ENCODE measurements at regions not wholly inside any gene's neighbourhood (a gene's known extent, or its start where the extent isn't known, plus 50 kb on each side); places are given as distances from the start of the nearest gene placed in this dataset.
A peak's percentile ranks its signal among the peaks of the same experiment; 100 is the strongest.

DNA sequence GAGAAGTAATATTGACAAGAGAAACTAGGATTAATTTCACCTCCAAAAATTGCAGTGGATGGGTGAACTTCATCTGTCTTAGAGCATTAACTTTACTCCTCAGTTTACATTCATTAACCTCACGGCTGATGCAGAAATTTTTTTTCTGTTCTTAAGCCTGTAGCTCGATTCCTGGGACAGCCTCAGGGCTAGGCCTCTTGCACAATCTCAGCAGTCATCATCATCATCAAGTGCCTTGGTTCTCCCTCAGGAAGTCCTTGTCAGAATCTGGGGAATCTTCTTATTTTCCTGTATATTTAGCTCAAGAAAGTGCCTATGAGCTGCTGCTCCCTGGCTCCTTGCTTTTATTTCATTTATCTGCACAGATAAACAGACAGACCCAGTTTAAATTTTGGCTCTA, 1272.2 kb upstream of the LRRTM1 start:
- FAIRE-seq: no peak
- Histone ChIP-seq H3K27ac (no peak overlapping the region), H3K4me2 (no peak overlapping the region), H3K4me1 (no peaks in the 10 kb centered on the region), H3K4me3 (no peak overlapping the region), H3K9me3 (no peaks in the 10 kb centered on the region; the same call in 2 of the 3 replicates)
- DNase-seq (ENCODE audit: low read depth in 1 of 2, low spot score in 1 of 2): no peak
- no peak for TF ChIP-seq EP300 (IDR thresholded peaks at IDR 0.05)
- TF ChIP-seq HOXB5 (CRISPR knock-in tag; IDR thresholded peaks at IDR 0.05): no peak
- no peak for TF ChIP-seq SMC3 (IDR thresholded peaks at IDR 0.05)
- no peak for TF ChIP-seq ZFP36 (IDR thresholded peaks at IDR 0.05; ENCODE audit: borderline replicate concordance, partially characterized antibody)
- TF ChIP-seq NPAS2 (CRISPR knock-in tag; IDR thresholded peaks at IDR 0.05; ENCODE audit: borderline replicate concordance): no peak
- no peak for ATAC-seq
- POLR2A ChIA-PET: no interaction called here
- WGBS (ENCODE audit: missing lambda C conversion rate): 3% methylated on average over 2 of the region's 2 CpGs
- CTCF ChIA-PET: no interaction called here

DNA sequence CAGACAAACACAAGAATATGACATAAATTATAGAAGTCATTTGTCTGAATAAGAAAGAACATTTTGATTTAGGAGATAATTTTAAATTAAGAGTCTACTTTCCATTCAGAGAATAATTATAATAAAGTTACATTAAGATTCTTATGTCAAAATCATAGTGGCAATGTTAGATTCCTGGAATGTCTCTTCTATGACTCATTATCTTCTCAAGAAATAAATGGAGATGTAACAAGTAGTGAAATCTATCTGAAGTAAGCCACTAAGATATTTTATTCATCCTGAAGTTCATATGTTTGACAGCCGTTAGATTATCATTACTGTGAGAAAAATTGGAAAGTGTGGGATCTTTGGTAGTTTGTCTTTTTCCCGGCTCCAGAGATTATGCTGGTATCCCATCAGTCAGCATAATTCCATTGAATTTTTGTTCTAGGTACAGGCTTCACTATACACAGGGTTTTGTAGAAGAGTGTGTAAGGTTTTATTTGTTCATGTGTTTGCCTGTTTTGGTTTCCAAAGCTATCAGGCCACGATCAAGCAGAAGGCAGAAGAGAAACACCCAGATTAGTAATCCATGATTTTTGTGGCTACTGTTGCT, 1246.6 kb upstream of the LRRTM1 start:
- no peak for ATAC-seq
- TF ChIP-seq RCOR1 (IDR thresholded peaks at IDR 0.05; ENCODE audit: low read depth, low read length) (no peak), MAFK (IDR thresholded peaks at IDR 0.05; ENCODE audit: partially characterized antibody) (peak; percentile 53), SMC3 (IDR thresholded peaks at IDR 0.05) (no peak)
- TF ChIP-seq, protein P1, sequence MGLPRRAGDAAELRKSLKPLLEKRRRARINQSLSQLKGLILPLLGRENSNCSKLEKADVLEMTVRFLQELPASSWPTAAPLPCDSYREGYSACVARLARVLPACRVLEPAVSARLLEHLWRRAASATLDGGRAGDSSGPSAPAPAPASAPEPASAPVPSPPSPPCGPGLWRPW (IDR thresholded peaks at IDR 0.05): no peak
- FAIRE-seq: no peak
- CTCF ChIA-PET: no interaction called here
- Histone ChIP-seq H3K27ac (no peak overlapping the region), H3K9me3 (peaks cover 15% of the 10 kb centered on the region; the same call in 1 of the 3 replicates), H3K4me1 (no peaks in the 10 kb centered on the region), H3K4me2 (no peak overlapping the region), H3K4me3 (no peak overlapping the region)
- POLR2A ChIA-PET: no interaction called here
- DNase-seq (ENCODE audit: low read depth in 1 of 2, low spot score in 1 of 2): no peak
- 12% methylated on average over 3 of the region's 3 CpGs for WGBS (ENCODE audit: missing lambda C conversion rate)

DNA sequence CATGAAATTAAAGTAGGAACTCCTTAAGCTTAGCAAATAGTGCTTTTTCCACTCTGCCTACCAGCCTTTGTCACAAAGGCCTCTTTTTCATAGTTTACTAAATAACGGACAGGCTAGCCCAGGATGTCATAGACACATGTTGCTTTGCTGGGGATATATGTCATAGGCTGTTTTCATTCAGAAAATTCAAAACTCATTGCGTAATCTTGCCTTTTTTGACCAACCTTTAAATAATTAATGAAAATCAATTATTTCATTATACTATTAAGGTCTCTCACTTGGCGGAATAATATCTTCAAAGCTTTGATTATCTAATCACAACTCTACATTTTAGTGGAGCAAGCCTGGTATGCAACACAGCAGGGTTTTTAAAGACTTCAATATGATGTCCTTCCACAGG, 1245.7 kb upstream of the LRRTM1 start:
- no peak for DNase-seq (ENCODE audit: low read depth in 1 of 2, low spot score in 1 of 2)
- no peak overlapping the region for H3K4me3 ChIP-seq
- no peak for ATAC-seq
- peaks cover 9% of the 10 kb centered on the region; the same call in 1 of the 3 replicates for H3K9me3 ChIP-seq
- CTCF ChIA-PET: no interaction called here
- TF ChIP-seq MAFK (IDR thresholded peaks at IDR 0.05; ENCODE audit: partially characterized antibody) (no peak), ESRRA (IDR thresholded peaks at IDR 0.05; ENCODE audit: borderline replicate concordance, low read length) (no peak), KDM1A (IDR thresholded peaks at IDR 0.05; ENCODE audit: low read depth) (no peak), BHLHE40 (IDR thresholded peaks at IDR 0.05; ENCODE audit: low read depth, low read length) (no peak), CEBPB (IDR thresholded peaks at IDR 0.05) (0 out of 4 replicates have a peak, but pooled peaks of 1 of the 2 experiments have one; percentile 11), EHMT2 (IDR thresholded peaks at IDR 0.05; ENCODE audit: low read depth) (no peak), RAD21 (conservative IDR thresholded peaks at IDR 0.05 in 1 of 2, IDR thresholded peaks at IDR 0.05 in 1 of 2) (no peak), ZC3H11A (IDR thresholded peaks at IDR 0.05) (no peak)
- FAIRE-seq: no peak
- H3K4me1 ChIP-seq: no peaks in the 10 kb centered on the region
- 9% methylated on average over 3 of the region's 3 CpGs for WGBS (ENCODE audit: missing lambda C conversion rate)
- H3K4me2 ChIP-seq: no peak overlapping the region
- POLR2A ChIA-PET: no interaction called here
- no peak overlapping the region for H3K27ac ChIP-seq

DNA sequence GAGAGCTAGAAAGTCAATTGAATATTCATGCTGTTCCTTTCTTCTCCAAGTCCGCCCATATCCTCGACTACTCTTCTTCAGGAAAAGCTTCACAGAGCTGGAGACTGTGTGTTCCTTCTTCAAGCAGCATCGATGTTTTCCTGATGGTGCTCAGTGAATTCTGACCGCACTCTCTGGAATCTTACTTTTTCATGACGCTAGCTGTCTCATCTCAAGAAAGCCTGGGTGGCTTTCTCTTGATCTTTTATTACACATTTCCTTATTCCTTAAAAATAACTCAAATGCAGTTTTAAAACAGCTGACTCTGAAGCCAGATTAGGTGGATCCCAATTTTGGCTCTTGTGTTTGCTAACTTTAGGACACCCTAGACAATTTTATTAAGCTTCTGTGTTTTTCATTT, 1245.1 kb upstream of the LRRTM1 start:
- no peak for DNase-seq (ENCODE audit: low read depth in 1 of 2, low spot score in 1 of 2)
- ATAC-seq: no peak
- FAIRE-seq: no peak
- H3K27ac ChIP-seq: no peak overlapping the region
- no peak overlapping the region for H3K4me2 ChIP-seq
- ChIA-PET POLR2A (no interaction called here), CTCF (no interaction called here)
- 4% methylated on average over 5 of the region's 5 CpGs for WGBS (ENCODE audit: missing lambda C conversion rate)
- H3K4me1 ChIP-seq: no peaks in the 10 kb centered on the region
- peaks cover 5% of the 10 kb centered on the region; the same call in 1 of the 3 replicates for H3K9me3 ChIP-seq
- no peak overlapping the region for H3K4me3 ChIP-seq
- TF ChIP-seq, protein P2, sequence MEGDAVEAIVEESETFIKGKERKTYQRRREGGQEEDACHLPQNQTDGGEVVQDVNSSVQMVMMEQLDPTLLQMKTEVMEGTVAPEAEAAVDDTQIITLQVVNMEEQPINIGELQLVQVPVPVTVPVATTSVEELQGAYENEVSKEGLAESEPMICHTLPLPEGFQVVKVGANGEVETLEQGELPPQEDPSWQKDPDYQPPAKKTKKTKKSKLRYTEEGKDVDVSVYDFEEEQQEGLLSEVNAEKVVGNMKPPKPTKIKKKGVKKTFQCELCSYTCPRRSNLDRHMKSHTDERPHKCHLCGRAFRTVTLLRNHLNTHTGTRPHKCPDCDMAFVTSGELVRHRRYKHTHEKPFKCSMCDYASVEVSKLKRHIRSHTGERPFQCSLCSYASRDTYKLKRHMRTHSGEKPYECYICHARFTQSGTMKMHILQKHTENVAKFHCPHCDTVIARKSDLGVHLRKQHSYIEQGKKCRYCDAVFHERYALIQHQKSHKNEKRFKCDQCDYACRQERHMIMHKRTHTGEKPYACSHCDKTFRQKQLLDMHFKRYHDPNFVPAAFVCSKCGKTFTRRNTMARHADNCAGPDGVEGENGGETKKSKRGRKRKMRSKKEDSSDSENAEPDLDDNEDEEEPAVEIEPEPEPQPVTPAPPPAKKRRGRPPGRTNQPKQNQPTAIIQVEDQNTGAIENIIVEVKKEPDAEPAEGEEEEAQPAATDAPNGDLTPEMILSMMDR (IDR thresholded peaks at IDR 0.05): no peak
- no peak for TF ChIP-seq POLR2AphosphoS2 (conservative IDR thresholded peaks at IDR 0.05; ENCODE audit: low read length)
- no peak for TF ChIP-seq RFX5 (IDR thresholded peaks at IDR 0.05)
- no peak for TF ChIP-seq KDM1A (IDR thresholded peaks at IDR 0.05; ENCODE audit: low read depth)
- TF ChIP-seq, protein P3, sequence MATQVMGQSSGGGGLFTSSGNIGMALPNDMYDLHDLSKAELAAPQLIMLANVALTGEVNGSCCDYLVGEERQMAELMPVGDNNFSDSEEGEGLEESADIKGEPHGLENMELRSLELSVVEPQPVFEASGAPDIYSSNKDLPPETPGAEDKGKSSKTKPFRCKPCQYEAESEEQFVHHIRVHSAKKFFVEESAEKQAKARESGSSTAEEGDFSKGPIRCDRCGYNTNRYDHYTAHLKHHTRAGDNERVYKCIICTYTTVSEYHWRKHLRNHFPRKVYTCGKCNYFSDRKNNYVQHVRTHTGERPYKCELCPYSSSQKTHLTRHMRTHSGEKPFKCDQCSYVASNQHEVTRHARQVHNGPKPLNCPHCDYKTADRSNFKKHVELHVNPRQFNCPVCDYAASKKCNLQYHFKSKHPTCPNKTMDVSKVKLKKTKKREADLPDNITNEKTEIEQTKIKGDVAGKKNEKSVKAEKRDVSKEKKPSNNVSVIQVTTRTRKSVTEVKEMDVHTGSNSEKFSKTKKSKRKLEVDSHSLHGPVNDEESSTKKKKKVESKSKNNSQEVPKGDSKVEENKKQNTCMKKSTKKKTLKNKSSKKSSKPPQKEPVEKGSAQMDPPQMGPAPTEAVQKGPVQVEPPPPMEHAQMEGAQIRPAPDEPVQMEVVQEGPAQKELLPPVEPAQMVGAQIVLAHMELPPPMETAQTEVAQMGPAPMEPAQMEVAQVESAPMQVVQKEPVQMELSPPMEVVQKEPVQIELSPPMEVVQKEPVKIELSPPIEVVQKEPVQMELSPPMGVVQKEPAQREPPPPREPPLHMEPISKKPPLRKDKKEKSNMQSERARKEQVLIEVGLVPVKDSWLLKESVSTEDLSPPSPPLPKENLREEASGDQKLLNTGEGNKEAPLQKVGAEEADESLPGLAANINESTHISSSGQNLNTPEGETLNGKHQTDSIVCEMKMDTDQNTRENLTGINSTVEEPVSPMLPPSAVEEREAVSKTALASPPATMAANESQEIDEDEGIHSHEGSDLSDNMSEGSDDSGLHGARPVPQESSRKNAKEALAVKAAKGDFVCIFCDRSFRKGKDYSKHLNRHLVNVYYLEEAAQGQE (IDR thresholded peaks at IDR 0.05): no peak
- TF ChIP-seq EHMT2 (IDR thresholded peaks at IDR 0.05; ENCODE audit: low read depth): no peak
- TF ChIP-seq ZNF302 (CRISPR knock-in tag; IDR thresholded peaks at IDR 0.05): no peak
- no peak for TF ChIP-seq RNF2 (IDR thresholded peaks at IDR 0.05; ENCODE audit: borderline replicate concordance, low read depth)
- TF ChIP-seq RAD21 (conservative IDR thresholded peaks at IDR 0.05 in 1 of 2, IDR thresholded peaks at IDR 0.05 in 1 of 2): no peak
- no peak for TF ChIP-seq FOXS1 (CRISPR knock-in tag; IDR thresholded peaks at IDR 0.05)
- TF ChIP-seq, protein P4, sequence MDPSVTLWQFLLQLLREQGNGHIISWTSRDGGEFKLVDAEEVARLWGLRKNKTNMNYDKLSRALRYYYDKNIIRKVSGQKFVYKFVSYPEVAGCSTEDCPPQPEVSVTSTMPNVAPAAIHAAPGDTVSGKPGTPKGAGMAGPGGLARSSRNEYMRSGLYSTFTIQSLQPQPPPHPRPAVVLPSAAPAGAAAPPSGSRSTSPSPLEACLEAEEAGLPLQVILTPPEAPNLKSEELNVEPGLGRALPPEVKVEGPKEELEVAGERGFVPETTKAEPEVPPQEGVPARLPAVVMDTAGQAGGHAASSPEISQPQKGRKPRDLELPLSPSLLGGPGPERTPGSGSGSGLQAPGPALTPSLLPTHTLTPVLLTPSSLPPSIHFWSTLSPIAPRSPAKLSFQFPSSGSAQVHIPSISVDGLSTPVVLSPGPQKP (IDR thresholded peaks at IDR 0.05; ENCODE audit: low read depth, low read length): no peak
- no peak for TF ChIP-seq HOXB13 (CRISPR knock-in tag; IDR thresholded peaks at IDR 0.05; ENCODE audit: low read depth)
- TF ChIP-seq BHLHE40 (IDR thresholded peaks at IDR 0.05; ENCODE audit: low read depth, low read length): no peak
- no peak for TF ChIP-seq EP300 (IDR thresholded peaks at IDR 0.05)
